ENCODE measurements at regions not wholly inside any gene's neighbourhood (a gene's known extent, or its start where the extent isn't known, plus 50 kb on each side); places are given as distances from the start of the nearest gene placed in this dataset.

- ATAC-seq (no peak), DNase-seq (no peak)
- H3K4me1 Mint-ChIP-seq (ENCODE audit: low read depth), result peaks cover 5% of the 10 kb centered on the region
- H3K9me3 Mint-ChIP-seq (ENCODE audit: insufficient read depth), result no peaks in the 10 kb centered on the region
- H3K4me3 Mint-ChIP-seq, result no peak overlapping the region
- H3K36me3 Mint-ChIP-seq (ENCODE audit: low read depth), result no peaks in the 10 kb centered on the region
- peaks cover 2% of the 10 kb centered on the region for H3K27me3 Mint-ChIP-seq (ENCODE audit: low read depth)
- H3K27ac Mint-ChIP-seq, result no peak overlapping the region
- ChIA-PET CTCF (no interaction called here), POLR2A (no interaction called here)
Observed at GRCh38 chr2:223701761-223702160, 99.6 kb upstream of the SCG2 start.

- DNase-seq, result no peak
- Mint-ChIP-seq H3K4me3 (no peak overlapping the region), H3K27ac (no peak overlapping the region), H3K27me3 (ENCODE audit: low read depth) (peaks cover 4% of the 10 kb centered on the region), H3K9me3 (ENCODE audit: insufficient read depth) (no peaks in the 10 kb centered on the region), H3K4me1 (ENCODE audit: low read depth) (peaks cover 5% of the 10 kb centered on the region), H3K36me3 (ENCODE audit: low read depth) (no peaks in the 10 kb centered on the region)
- ChIA-PET POLR2A (no interaction called here), CTCF (no interaction called here)
- ATAC-seq, result no peak
Observed at GRCh38 chr2:223700221-223700620, 98.1 kb upstream of the SCG2 start.

- H3K4me3 Mint-ChIP-seq, result no peak overlapping the region
- peaks cover 2% of the 10 kb centered on the region for H3K27me3 Mint-ChIP-seq (ENCODE audit: low read depth)
- CTCF ChIA-PET, result interaction anchor here (1.3 kb wide), 1 partner anchor 23 kb away, joined by 3 read pairs; no protein-coding TSS in a partner anchor
- ATAC-seq, result no peak
- H3K36me3 Mint-ChIP-seq (ENCODE audit: low read depth), result no peaks in the 10 kb centered on the region
- H3K27ac Mint-ChIP-seq, result no peak overlapping the region
- H3K9me3 Mint-ChIP-seq (ENCODE audit: insufficient read depth), result no peaks in the 10 kb centered on the region
- peaks cover 5% of the 10 kb centered on the region for H3K4me1 Mint-ChIP-seq (ENCODE audit: low read depth)
- POLR2A ChIA-PET, result no interaction called here
- no peak for DNase-seq
Observed at GRCh38 chr2:223697892-223698645, 95.9 kb upstream of the SCG2 start.

- ChIA-PET POLR2A (interaction anchor here (0.6 kb wide), 1 partner anchor 99 kb away, joined by 4 read pairs; no protein-coding TSS in a partner anchor), CTCF (interaction anchor here (1.3 kb wide), 1 partner anchor 22 kb away, joined by 3 read pairs; no protein-coding TSS in a partner anchor)
- DNase-seq (no peak), ATAC-seq (no peak)
- no peaks in the 10 kb centered on the region for H3K9me3 Mint-ChIP-seq (ENCODE audit: insufficient read depth)
- H3K36me3 Mint-ChIP-seq (ENCODE audit: low read depth), result no peaks in the 10 kb centered on the region
- peaks cover 2% of the 10 kb centered on the region for H3K27me3 Mint-ChIP-seq (ENCODE audit: low read depth)
- H3K4me1 Mint-ChIP-seq (ENCODE audit: low read depth), result peaks cover 5% of the 10 kb centered on the region
- H3K27ac Mint-ChIP-seq, result no peak overlapping the region
- H3K4me3 Mint-ChIP-seq, result no peak overlapping the region
Observed at GRCh38 chr2:223697316-223697891, 95.2 kb upstream of the SCG2 start.

GRCh38 chr2:223696719-223697118 lies 94.6 kb upstream of the SCG2 start:
- no peaks in the 10 kb centered on the region for H3K9me3 Mint-ChIP-seq (ENCODE audit: insufficient read depth)
- ChIA-PET CTCF (no interaction called here), POLR2A (no interaction called here)
- DNase-seq (no peak), ATAC-seq (no peak)
- peaks cover 8% of the 10 kb centered on the region for H3K27me3 Mint-ChIP-seq (ENCODE audit: low read depth)
- no peaks in the 10 kb centered on the region for H3K36me3 Mint-ChIP-seq (ENCODE audit: low read depth)
- H3K4me1 Mint-ChIP-seq (ENCODE audit: low read depth), result peaks cover 5% of the 10 kb centered on the region
- no peak overlapping the region for H3K4me3 Mint-ChIP-seq
- no peak overlapping the region for H3K27ac Mint-ChIP-seq

GRCh38 chr2:223692191-223692947 lies 90.2 kb upstream of the SCG2 start:
- Mint-ChIP-seq H3K4me3 (no peak overlapping the region), H3K4me1 (ENCODE audit: low read depth) (no peaks in the 10 kb centered on the region), H3K27me3 (ENCODE audit: low read depth) (peaks cover 16% of the 10 kb centered on the region), H3K36me3 (ENCODE audit: low read depth) (no peaks in the 10 kb centered on the region), H3K27ac (no peak overlapping the region), H3K9me3 (ENCODE audit: insufficient read depth) (no peaks in the 10 kb centered on the region)
- POLR2A ChIA-PET, result no interaction called here
- ATAC-seq (no peak), DNase-seq (no peak)
- CTCF ChIA-PET, result interaction anchor here (0.5 kb wide), 1 partner anchor 106 kb away, joined by 3 read pairs; no protein-coding TSS in a partner anchor

GRCh38 chr2:223688094-223688835 lies 86.1 kb upstream of the SCG2 start:
- no peaks in the 10 kb centered on the region for H3K4me1 Mint-ChIP-seq (ENCODE audit: low read depth)
- no peaks in the 10 kb centered on the region for H3K36me3 Mint-ChIP-seq (ENCODE audit: low read depth)
- H3K9me3 Mint-ChIP-seq (ENCODE audit: insufficient read depth), result no peaks in the 10 kb centered on the region
- no peak overlapping the region for H3K4me3 Mint-ChIP-seq
- ChIA-PET CTCF (interaction anchor here (0.7 kb wide), 1 partner anchor 15 kb away, joined by 3 read pairs; no protein-coding TSS in a partner anchor), POLR2A (no interaction called here)
- H3K27ac Mint-ChIP-seq, result no peak overlapping the region
- H3K27me3 Mint-ChIP-seq (ENCODE audit: low read depth), result peaks cover 20% of the 10 kb centered on the region
- no peak for ATAC-seq
- no peak for DNase-seq

- H3K27ac Mint-ChIP-seq, result no peak overlapping the region
- H3K4me3 Mint-ChIP-seq, result no peak overlapping the region
- no peaks in the 10 kb centered on the region for H3K36me3 Mint-ChIP-seq (ENCODE audit: low read depth)
- DNase-seq (no peak), ATAC-seq (no peak)
- CTCF ChIA-PET, result no interaction called here
- POLR2A ChIA-PET, result no interaction called here
- H3K27me3 Mint-ChIP-seq (ENCODE audit: low read depth), result peaks cover 10% of the 10 kb centered on the region
- no peaks in the 10 kb centered on the region for H3K9me3 Mint-ChIP-seq (ENCODE audit: insufficient read depth)
- no peaks in the 10 kb centered on the region for H3K4me1 Mint-ChIP-seq (ENCODE audit: low read depth)
Observed at GRCh38 chr2:223681125-223681524, 79.0 kb upstream of the SCG2 start.

- Mint-ChIP-seq H3K27ac (no peak overlapping the region), H3K27me3 (ENCODE audit: low read depth) (peaks cover 2% of the 10 kb centered on the region), H3K36me3 (ENCODE audit: low read depth) (no peaks in the 10 kb centered on the region), H3K4me3 (no peak overlapping the region), H3K9me3 (ENCODE audit: insufficient read depth) (no peaks in the 10 kb centered on the region), H3K4me1 (ENCODE audit: low read depth) (no peaks in the 10 kb centered on the region)
- ATAC-seq (no peak), DNase-seq (no peak)
- ChIA-PET CTCF (interaction anchor here (1.0 kb wide), 1 partner anchor 23 kb away, joined by 3 read pairs; no protein-coding TSS in a partner anchor), POLR2A (no interaction called here)
Observed at GRCh38 chr2:223674998-223675609, 72.9 kb upstream of the SCG2 start.

- no peak overlapping the region for H3K4me3 Mint-ChIP-seq
- no peak for ATAC-seq
- H3K27me3 Mint-ChIP-seq (ENCODE audit: low read depth), result peaks cover 2% of the 10 kb centered on the region
- ChIA-PET CTCF (no interaction called here), POLR2A (no interaction called here)
- no peaks in the 10 kb centered on the region for H3K9me3 Mint-ChIP-seq (ENCODE audit: insufficient read depth)
- DNase-seq, result no peak
- H3K4me1 Mint-ChIP-seq (ENCODE audit: low read depth), result no peaks in the 10 kb centered on the region
- no peak overlapping the region for H3K27ac Mint-ChIP-seq
- no peaks in the 10 kb centered on the region for H3K36me3 Mint-ChIP-seq (ENCODE audit: low read depth)
Observed at GRCh38 chr2:223669453-223670225, 67.5 kb upstream of the SCG2 start.

Measured in activated CD8-positive, alpha-beta T cell treated with anti-CD3 and anti-CD28 coated beads, Interleukin-2, amount 10 ng/mL, durations not matched to agents 7 days and 5 days (primary cell).